ENCODE measurements at regions not wholly inside any gene's neighbourhood (a gene's known extent, or its start where the extent isn't known, plus 50 kb on each side); places are given as distances from the start of the nearest gene placed in this dataset.

DNA sequence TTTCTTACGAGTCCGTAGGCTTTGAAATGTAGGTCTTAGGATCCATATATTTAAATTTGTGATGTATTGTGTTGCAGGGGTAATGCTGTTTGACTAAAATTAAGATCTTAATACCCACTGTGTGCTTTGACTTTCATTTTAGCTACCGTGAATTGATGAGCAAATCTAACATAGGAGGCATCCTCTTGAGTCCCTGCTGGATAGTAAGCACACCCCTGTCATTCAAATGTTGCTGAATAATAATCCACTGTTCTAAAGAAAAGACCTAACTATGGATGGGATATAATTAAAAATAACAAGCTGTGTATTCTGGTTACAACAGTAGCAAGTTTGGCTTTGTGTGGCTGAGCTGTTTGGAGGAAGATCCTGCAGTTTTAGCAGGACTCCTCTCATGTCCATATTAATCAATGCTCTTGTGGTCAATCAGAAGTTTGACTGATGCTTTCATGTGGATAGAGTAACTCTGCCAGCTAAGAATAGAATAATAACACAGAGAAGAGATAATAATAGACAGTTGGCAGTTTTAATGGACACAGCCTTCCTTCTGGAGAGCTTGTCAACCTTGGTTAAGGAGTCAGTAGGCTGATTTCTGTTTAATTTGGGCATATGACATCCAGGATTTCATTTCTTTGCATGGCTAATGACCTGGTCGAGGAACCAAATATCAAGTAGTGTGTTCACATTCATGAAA lies 148.1 kb upstream of the MIS18BP1 start:
- intact Hi-C loops (cut with micrococcal nuclease) = no loop called here
- Histone ChIP-seq H3K27ac (ENCODE audit: low read length) (no peak overlapping the region), H3K27me3 (ENCODE audit: control insufficient read depth, insufficient read depth, low read length) (no peaks in the 10 kb centered on the region), H3K36me3 (ENCODE audit: control insufficient read depth, insufficient read depth, low read length) (no peaks in the 10 kb centered on the region), H3K9me3 (ENCODE audit: control insufficient read depth, insufficient read depth, low read length) (no peaks in the 10 kb centered on the region), H3K4me1 (ENCODE audit: control insufficient read depth, insufficient read depth, low read length) (no peaks in the 10 kb centered on the region), H3K4me3 (ENCODE audit: low read length) (no peak overlapping the region)
- no peak for ATAC-seq
- Mint-ChIP-seq H3K27ac (no peak overlapping the region), H3K9me3 (peaks cover 6 to 11% of the 10 kb centered on the region in 2 donors), H3K4me3 (no peak overlapping the region), H3K36me3 (no peaks in the 10 kb centered on the region), H3K27me3 (ENCODE audit: low read depth in 2 of 2) (no peaks in the 10 kb centered on the region), H3K4me1 (no peaks in the 10 kb centered on the region)
- TF ChIP-seq, protein P1, sequence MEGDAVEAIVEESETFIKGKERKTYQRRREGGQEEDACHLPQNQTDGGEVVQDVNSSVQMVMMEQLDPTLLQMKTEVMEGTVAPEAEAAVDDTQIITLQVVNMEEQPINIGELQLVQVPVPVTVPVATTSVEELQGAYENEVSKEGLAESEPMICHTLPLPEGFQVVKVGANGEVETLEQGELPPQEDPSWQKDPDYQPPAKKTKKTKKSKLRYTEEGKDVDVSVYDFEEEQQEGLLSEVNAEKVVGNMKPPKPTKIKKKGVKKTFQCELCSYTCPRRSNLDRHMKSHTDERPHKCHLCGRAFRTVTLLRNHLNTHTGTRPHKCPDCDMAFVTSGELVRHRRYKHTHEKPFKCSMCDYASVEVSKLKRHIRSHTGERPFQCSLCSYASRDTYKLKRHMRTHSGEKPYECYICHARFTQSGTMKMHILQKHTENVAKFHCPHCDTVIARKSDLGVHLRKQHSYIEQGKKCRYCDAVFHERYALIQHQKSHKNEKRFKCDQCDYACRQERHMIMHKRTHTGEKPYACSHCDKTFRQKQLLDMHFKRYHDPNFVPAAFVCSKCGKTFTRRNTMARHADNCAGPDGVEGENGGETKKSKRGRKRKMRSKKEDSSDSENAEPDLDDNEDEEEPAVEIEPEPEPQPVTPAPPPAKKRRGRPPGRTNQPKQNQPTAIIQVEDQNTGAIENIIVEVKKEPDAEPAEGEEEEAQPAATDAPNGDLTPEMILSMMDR (IDR thresholded peaks at IDR 0.05) = no peak
- DNase-seq = no peak
- 45% methylated on average over 2 of the region's 4 CpGs for WGBS (ENCODE audit: insufficient coverage)

DNA sequence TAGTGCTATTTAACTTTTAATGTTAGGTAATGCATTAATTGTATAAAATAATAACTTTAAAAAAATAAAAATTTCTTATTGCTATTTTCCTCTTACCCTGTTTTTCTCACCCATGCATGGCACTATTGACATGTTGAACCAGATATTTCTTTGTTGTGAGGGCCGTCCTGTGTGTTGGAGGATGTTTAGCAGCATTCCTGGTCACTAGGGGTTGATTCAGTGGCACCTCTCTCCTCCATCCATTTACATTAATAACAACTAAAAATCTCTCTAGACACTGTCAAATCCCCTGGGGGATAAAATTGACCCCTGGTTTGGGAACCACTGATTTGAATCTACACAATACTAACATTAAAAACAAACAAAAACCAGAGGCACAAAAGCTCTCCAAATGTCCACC lies 147.5 kb upstream of the MIS18BP1 start:
- Mint-ChIP-seq H3K27ac (no peak overlapping the region), H3K4me3 (no peak overlapping the region), H3K9me3 (peaks cover 6 to 11% of the 10 kb centered on the region in 2 donors), H3K4me1 (no peaks in the 10 kb centered on the region), H3K36me3 (no peaks in the 10 kb centered on the region), H3K27me3 (ENCODE audit: low read depth in 2 of 2) (no peaks in the 10 kb centered on the region)
- intact Hi-C loops (cut with micrococcal nuclease) = no loop called here
- Histone ChIP-seq H3K27me3 (ENCODE audit: control insufficient read depth, insufficient read depth, low read length) (no peaks in the 10 kb centered on the region), H3K27ac (ENCODE audit: low read length) (no peak overlapping the region), H3K36me3 (ENCODE audit: control insufficient read depth, insufficient read depth, low read length) (no peaks in the 10 kb centered on the region), H3K9me3 (ENCODE audit: control insufficient read depth, insufficient read depth, low read length) (no peaks in the 10 kb centered on the region), H3K4me1 (ENCODE audit: control insufficient read depth, insufficient read depth, low read length) (no peaks in the 10 kb centered on the region), H3K4me3 (ENCODE audit: low read length) (no peak overlapping the region)
- WGBS (ENCODE audit: insufficient coverage) = no CpG with 5 or more reads among the region's 1 CpG
- TF ChIP-seq, protein P1 (IDR thresholded peaks at IDR 0.05) = no peak
- no peak for DNase-seq
- ATAC-seq = no peak

DNA sequence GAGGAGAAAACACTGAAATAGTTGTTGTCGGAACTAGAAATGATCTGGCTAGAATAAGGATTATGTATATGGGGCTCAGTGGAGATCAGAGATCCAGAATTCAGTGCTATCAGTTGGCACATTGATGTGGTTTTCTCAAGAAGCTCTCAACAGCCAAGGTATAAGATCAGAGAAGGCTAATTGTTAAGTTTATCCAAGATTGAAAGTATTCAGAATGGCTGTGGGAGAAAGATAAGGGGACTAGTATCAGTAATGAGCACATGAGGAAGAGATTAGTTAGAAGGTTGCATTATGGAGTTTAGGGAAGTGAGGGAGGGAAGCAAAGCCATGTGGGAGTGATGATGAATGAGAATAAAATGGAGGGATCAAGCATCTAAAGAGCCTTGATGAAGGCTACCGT lies 128.1 kb upstream of the MIS18BP1 start:
- H3K4me1 Mint-ChIP-seq = no peaks in the 10 kb centered on the region
- Histone ChIP-seq H3K27me3 (ENCODE audit: control insufficient read depth, insufficient read depth, low read length) (no peaks in the 10 kb centered on the region), H3K36me3 (ENCODE audit: control insufficient read depth, insufficient read depth, low read length) (no peaks in the 10 kb centered on the region), H3K9me3 (ENCODE audit: control insufficient read depth, insufficient read depth, low read length) (peaks cover 5% of the 10 kb centered on the region), H3K4me3 (ENCODE audit: low read length) (no peak overlapping the region), H3K27ac (ENCODE audit: low read length) (no peak overlapping the region), H3K4me1 (ENCODE audit: control insufficient read depth, insufficient read depth, low read length) (no peaks in the 10 kb centered on the region)
- no peak overlapping the region for H3K4me3 Mint-ChIP-seq
- no peaks in the 10 kb centered on the region for H3K36me3 Mint-ChIP-seq
- intact Hi-C loops (cut with micrococcal nuclease) = no loop called here
- TF ChIP-seq, protein P1 (IDR thresholded peaks at IDR 0.05) = no peak
- DNase-seq (no peak), ATAC-seq (no peak)
- 65% methylated on average over 2 of the region's 2 CpGs for WGBS (ENCODE audit: insufficient coverage)
- H3K27ac Mint-ChIP-seq = no peak overlapping the region
- H3K9me3 Mint-ChIP-seq = peaks cover 2 to 3% of the 10 kb centered on the region in 2 donors
- no peaks in the 10 kb centered on the region for H3K27me3 Mint-ChIP-seq (ENCODE audit: low read depth in 2 of 2)

DNA sequence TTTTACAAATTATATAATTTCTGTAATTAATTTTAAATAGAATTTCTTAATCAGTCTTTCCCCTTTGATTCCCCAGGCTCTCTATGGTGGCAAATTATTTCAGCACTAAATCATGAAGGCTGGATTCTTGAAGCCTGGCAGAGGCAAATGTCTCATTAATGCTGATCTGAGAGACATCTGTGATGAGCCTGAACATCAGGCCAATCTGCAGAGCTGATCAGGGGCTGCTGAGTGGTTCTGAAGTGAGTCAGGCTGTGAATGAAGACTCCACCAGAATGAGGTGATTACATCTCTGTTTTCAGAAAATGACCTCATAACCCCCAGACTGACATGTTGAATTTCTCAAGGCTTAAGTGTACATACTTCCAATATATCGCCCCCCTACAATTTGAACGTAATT lies 124.2 kb upstream of the MIS18BP1 start:
- no peaks in the 10 kb centered on the region for H3K4me1 ChIP-seq (ENCODE audit: control insufficient read depth, insufficient read depth, low read length)
- H3K27ac ChIP-seq (ENCODE audit: low read length) = no peak overlapping the region
- H3K9me3 ChIP-seq (ENCODE audit: control insufficient read depth, insufficient read depth, low read length) = no peaks in the 10 kb centered on the region
- TF ChIP-seq, protein P1 (IDR thresholded peaks at IDR 0.05) = no peak
- no peak overlapping the region for H3K4me3 ChIP-seq (ENCODE audit: low read length)
- Mint-ChIP-seq H3K4me3 (no peak overlapping the region), H3K36me3 (no peaks in the 10 kb centered on the region), H3K27me3 (ENCODE audit: low read depth in 2 of 2) (no peaks in the 10 kb centered on the region), H3K9me3 (peaks cover 3 to 6% of the 10 kb centered on the region in 2 donors), H3K27ac (no peak overlapping the region), H3K4me1 (no peaks in the 10 kb centered on the region)
- 94% methylated on average over 2 of the region's 2 CpGs for WGBS (ENCODE audit: insufficient coverage)
- H3K36me3 ChIP-seq (ENCODE audit: control insufficient read depth, insufficient read depth, low read length) = no peaks in the 10 kb centered on the region
- intact Hi-C loops (cut with micrococcal nuclease) = no loop called here
- no peak for ATAC-seq
- H3K27me3 ChIP-seq (ENCODE audit: control insufficient read depth, insufficient read depth, low read length) = no peaks in the 10 kb centered on the region
- no peak for DNase-seq
